Loucy (cell line): ENCODE measurements at regions not wholly inside any gene's neighbourhood (a gene's known extent, or its start where the extent isn't known, plus 50 kb on each side); places are given as distances from the start of the nearest gene placed in this dataset.
"Not testable (repeated sequence)": the region's sequence is repeated elsewhere in the genome, so short reads cannot be mapped to it uniquely, and the experiment has no call there.

Experiments used
- CTCF ChIP-seq: fragments of 200-600 bp; sonication (generic); conservative IDR thresholded peaks from 2 replicates; pipeline ENCODE4 v1.5.1; 2014; ENCODE audit warnings: mild to moderate bottlenecking, antibody characterized with exemption, low read length
- EZH2phosphoT487 ChIP-seq: fragments of 200-600 bp; IDR thresholded peaks from 2 replicates; pipeline ENCODE4 v1.6.1; 2018; ENCODE audit warnings: antibody characterized with exemption, mild to moderate bottlenecking, moderate library complexity, borderline replicate concordance

DNA sequence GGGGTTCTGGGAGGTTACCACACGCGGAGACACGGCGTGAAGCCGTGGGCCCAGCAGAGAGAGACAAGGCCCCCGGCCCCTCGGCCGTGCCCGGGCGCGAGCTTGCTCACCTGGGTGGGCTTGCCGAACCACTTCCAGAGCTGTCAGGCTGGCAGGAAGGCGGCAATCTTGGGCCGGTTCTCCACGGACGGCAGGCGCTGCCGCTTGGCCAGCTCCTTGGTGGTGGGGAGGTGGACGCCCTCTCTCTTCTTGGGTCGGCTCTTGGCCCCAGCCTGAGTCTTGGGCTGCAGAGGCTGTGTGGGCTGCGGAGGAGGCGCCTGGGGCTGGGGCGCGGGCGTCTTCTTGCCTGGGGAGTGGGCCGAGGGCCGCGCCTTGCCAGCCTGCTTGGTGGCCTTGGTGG lies 426.5 kb upstream of the ZNF722 start:
- TF ChIP-seq CTCF, EZH2phosphoT487: not testable (repeated sequence)
